GM18520 (cell line): ENCODE measurements at regions not wholly inside any gene's neighbourhood (a gene's known extent, or its start where the extent isn't known, plus 50 kb on each side); places are given as distances from the start of the nearest gene placed in this dataset.

Experiments used
- ATAC-seq: cut with Tn5 transposase; IDR thresholded peaks from one replicate; pipeline ENCODE4 v1.9.1; 2021; ENCODE audit not compliant: unreplicated experiment

DNA sequence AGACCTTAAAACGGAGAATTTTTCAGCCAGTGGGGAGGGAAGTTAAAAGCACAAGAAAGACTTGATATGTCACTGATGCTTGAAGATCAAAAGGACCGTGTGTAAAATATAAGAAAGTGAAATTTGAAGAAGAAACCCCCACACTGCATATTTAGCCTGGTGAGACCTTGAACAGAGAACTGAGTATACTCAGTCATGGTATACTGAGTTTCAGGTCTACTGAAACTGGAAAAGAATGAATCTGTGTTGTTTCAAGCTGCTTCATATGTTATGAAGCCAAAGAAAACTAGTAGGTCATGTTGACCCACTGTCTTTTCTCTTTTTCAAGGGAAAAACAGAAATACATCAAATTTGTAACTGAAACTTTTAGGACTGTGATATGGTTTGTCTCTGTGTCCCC, 443.8 kb upstream of the GJE1 start:
- no peak for ATAC-seq

DNA sequence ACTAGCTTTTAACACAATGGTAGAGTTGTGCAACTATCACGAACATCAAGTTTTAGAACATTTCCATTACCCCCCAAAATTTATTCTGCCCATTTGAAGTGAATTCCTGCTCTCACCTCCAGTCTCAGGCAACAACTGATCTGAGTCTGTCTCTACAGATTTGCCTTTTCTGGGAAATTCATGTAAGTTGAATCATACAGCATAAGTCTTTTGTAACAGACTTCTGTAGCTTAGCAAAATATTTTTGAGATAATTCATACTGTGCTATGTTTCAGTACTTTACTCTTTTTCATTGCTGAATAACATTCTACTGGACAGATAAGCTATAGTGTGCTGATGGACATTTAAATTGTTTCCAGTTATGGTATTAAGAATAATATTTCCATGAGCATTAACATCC, 447.3 kb upstream of the GJE1 start:
- no peak for ATAC-seq

DNA sequence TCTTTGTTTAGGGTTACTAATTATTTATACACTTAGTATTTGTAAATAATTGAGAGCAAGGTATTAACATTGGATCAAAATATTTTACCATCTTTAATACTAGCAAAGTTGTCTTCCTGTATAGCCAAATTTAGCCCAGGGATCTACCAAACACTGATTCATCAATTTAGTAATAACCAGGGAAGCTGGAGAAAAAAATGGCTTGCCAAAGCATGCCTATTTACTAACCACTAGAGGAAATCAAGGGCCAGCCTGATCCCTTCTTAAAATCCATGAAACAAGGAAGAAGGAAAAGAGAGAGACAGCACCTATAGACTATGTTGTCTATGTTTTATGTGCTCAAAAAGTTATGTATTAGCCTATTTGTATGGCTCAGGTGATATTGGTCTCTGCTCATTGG, 450.3 kb upstream of the GJE1 start:
- no peak for ATAC-seq

DNA sequence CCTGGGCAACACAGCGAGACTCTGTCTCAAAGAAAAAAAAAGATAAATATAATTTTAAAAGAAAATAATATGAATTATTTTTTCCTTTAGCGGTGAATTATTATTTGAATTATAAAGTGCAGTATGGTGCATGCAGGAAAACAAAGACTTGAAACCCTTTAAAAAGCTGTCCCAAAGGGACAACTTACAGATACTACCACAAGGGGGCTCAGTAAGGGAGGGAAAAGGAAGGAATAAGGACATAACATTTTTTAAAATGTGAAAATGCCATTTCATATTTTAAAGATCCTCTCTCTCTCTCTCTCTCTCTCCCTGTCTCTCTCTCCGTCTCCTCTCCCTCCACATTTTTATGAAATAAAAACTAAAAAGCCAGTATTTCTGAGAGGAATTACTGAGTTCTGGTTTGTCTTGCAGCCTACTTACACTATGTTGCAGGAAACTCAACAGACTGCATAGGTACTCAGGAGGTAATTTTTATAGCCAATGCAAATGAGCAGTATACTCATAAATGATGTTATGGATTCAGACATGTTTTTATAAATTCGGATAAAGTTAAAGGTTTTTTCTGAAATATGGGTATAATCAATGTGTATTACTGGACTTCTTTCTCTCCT, 455.0 kb upstream of the GJE1 start:
- no peak for ATAC-seq

DNA sequence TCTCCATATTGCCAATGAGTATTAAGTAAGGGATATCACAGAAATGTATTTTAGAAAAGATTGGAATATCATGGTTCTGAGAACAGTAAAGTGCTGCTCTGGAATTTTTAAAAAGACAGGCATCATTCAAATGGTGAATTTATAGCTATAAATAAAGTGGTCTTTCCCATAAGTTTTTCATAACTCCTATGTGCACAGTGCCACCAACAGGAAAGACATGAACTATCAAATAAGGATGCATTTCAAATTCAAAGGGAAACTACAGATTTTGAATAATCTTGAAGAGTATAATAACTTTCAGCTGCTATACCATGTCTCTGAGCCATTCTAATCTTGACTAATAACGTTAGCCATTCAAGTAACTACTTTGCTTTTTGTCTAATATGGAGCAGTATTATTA, 456.8 kb upstream of the GJE1 start:
- no peak for ATAC-seq

DNA sequence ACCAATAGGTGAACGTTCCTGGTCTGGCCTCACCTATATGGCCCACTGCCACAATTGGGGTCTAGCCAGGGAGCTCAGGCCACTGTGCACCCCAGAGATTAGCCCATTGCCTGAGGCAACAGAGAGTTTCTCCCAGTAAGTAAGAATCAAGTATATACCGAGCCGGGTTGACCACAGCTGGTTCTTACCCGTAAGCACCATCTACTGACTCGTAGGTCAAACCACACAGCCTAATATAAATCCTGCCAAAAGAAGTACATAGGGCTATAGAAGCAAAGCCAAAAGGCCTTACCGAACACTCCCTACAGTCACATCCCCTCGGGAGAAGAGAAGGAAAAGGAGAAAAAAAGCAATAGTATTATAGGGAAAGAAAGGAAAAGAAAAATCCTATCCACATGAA, 463.6 kb upstream of the GJE1 start:
- ATAC-seq: no peak

DNA sequence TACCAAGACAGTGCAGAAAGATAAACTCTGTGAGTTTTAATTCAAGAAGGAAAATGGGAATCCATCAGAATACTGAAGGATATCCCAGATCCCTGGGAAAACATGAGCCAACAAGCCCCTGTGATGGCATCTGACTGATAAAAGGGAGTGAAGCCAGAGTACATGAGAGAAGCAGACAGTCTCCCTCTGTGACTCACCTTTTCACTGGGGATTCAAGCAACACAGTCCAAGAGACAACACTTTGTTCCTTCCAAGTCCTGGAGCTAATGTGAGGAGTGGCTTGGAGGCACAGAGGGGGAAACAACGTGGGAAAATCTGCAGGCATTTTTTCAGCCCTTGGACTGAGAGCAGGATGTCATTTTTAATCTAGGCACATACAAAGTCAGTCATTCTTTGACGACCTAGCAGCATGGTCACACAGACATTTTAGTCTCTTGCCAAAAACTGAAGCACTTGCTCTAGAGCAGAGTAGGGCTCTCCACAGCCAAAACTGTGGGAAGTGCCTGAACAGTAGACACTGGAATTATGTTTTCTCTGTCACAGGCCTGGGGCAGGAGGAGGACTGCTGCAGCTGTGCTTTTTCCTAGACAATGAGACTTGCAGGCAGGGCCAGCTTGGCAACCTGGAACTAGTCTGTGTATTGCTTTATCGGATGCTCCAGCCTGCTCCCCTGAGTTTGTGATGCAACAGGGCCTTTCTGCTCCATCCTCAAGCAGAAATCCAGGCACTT, 465.0 kb upstream of the GJE1 start:
- no peak for ATAC-seq

DNA sequence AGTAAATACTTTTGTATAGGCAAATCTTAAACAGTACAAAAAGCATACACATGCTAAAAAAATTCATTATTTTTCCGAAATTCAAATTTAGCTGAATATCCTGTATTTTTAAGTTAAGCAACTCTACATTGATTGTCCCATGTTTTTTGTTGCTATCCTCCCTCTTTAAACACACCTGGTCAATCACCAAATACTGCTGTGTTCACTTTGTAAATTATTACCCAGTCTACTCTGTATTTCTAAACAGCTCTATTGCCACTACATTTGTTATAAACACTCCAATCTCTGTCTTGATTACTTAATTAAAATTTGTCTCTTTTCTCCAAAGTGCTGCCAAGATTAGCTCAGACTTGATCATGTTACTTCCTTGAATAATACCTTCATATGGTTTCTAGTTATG, 466.5 kb upstream of the GJE1 start:
- no peak for ATAC-seq

DNA sequence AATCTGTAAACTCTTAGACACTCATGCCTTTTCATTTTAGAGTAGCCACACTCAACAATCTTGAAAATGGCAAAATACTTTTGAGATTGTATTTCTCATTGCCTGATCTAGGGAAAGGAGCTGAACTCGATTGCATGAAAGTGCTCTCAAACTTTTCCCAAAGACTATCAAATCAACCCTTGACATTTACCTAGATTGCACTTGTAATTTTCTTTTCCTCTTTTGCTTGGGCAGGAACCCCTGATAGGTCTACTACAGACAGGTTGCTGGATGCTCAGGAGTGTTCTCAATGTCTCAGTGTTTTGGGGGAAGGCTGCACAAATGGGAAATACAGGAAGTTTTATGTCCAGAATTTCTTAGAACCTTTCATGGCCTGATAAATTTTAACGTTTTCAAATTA, 468.0 kb upstream of the GJE1 start:
- ATAC-seq: no peak

DNA sequence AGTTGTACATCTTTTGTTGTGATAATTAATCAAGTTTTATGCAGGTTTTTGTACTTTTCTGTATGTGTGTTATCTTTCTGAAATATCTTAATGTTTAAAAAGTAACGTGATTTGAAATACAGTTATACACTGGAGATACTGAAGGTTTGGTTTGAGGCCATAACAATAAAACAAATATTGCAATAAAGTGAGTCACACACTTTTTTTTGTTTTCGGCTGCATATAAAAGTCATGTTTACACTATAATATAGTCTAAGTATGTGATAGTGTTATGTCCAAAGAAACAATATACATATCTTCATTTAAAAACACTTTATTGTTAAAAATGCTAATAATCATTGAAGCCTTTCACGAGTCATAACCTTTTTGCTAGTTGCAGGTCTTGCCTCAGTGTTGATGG, 473.1 kb upstream of the GJE1 start:
- ATAC-seq: no peak

DNA sequence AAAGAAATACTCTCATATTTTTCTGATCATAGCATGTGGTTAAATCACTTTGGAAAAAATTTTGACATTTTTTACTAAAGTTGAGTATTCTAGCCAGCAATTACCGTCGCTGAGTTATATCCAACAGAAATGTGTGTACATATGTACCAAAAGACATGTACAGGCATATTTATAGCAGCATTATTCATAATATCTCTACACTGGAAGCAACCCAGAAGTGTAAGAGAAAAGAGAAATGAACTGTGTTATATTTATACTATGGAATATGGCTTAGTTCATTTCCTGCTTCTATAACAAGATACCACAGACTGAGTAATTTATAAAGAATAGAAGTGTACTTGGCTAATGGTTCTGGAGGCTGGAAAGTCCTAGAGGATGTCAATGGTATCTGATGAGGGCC, 474.0 kb upstream of the GJE1 start:
- ATAC-seq: no peak

DNA sequence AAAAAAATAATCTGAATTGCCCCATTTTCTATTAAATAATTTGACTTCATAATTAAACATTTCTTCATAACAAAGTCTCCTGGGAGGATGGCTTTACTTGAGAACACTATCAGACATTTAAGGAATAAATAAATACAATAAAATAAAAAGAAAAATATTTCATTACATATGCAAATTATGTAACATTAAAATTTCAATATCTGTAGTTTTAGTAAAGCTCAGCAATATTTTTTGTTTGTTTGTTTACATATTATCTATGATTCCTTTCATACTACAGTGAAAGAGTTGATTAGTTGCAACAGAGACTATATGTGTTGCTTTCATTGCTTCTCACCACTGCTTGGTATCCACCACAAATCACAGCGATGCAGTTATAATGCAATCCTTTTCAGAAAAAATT, 474.9 kb upstream of the GJE1 start:
- no peak for ATAC-seq

DNA sequence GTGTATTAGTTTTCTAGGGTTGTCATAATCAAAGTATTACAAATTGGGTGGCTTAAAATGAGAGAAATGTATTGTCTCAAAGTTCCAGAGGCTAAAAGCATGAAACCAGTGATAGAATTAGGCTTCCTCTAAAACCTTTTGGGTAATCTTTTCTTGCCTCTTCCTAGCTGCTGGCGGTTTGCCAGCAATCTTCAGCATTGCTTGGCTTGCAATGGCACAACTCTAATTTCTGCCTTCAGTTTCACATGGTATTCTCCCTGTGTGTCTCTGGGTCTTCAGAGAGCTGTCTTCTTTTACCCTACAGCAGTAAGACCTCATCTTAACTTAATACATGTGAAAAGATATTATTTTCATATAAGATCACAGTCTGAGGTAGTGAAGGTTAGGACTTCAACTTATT, 479.1 kb upstream of the GJE1 start:
- ATAC-seq: no peak

DNA sequence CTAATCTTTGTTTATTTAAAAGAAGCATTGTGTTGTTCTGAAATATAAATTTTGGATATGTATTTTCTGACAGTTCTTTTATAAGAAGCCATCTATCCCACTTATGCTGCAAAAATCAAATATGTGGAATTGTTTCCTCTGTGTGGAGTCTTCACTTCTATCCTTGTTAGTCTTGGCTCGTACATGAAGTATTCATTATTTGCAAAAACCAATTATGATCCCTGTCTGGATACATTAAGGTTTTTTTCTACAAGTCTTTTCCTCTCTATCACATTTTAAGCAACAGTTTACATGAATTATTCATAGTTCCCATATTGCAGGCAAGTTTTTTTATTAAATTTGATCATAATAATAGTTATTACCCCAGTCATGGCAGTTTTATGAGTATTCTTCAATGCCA, 490.8 kb upstream of the GJE1 start:
- no peak for ATAC-seq

DNA sequence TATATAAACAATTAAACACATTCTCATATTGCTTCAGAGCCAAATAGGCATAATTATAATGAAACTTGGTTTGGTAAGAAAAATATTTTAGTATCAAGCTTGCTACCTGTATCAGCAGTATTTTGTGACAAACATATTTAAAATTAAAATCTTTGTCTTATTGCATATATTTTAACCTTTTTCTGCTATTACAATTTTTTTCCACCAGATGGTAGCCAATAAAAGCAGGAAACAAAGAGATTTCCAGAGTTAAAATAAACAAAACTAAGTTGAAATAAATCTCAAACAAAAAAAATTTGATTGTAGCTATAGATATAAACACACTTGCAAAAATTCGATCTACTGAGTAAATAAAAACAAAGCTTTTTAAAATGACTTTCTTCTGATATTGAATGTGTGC, 491.3 kb upstream of the GJE1 start:
- no peak for ATAC-seq

DNA sequence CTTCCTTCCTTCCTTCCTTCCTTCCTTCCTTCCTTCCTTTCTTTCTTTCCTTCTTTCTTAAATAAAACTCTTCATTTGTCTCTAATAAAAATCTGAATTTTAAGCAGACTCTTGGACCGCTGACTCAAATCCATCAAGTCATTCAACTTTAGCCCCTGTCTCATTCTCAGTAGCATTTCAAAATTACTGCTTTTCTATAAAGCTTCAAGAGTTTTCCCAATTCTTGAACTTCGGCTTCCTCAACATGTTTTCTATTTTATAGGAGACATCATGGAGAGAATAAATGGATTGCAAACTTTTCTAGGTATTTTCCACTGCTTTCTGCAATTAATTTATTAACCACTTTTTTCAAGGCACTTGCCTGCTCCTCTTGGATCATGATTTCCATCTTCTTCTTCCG, 497.1 kb upstream of the GJE1 start:
- no peak for ATAC-seq

DNA sequence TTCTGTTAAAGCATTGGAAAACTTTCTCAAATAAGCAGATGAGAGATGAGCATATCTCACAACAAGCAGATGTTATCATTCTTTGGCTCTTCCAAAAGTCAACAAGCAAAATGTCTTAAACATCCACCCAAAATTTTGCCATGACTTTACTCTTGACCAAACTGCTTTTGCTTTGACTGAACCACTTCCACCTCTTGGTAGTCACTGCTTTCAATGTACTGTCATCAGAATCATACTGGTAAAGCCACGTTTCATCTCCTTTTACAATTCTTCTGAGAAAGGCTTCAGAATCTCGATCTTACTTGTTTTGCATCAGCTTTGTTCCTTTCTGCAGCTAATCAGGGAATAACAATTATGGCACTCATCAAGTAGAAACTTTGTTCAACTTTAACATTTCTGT, 498.5 kb upstream of the GJE1 start:
- ATAC-seq: no peak

DNA sequence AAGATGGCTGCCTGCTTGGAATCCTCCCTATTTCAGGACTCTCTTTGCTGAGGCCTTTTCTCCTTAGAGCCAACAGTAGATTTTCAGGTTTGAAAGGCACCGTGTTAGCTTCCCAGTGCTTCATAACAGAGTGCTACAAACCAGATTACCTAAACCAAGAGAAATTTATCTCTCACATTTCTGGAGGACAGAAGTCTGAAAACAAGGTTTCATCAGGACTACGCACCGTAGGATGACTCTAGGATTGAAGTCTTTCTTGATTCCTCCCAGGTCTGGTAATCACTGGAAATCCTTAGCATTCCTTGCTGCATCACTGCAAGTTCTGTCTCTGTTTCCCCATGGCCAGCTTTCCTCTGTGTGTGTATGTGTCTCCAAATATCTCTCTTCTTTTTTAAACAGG, 508.4 kb upstream of the GJE1 start:
- no peak for ATAC-seq

DNA sequence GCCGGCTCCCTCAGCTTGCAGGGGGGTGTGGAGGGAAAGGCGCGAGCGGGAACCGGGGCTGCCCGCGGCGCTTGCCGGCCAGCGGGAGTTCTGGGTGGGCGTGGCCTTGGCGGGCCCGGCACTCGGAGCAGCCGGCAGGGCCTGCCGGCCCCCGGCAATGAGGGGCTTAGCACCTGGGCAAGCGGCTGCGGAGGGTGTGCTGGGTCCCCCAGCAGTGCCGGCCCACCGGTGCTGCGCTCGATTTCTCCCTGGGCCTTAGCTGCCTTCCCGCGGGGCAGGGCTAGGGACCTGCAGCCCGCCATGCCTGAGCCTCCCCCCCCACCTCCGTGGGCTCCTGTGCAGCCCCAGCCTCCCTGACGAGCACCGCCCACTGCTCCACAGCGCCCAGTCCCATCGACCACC, 514.5 kb upstream of the GJE1 start:
- ATAC-seq: no peak

DNA sequence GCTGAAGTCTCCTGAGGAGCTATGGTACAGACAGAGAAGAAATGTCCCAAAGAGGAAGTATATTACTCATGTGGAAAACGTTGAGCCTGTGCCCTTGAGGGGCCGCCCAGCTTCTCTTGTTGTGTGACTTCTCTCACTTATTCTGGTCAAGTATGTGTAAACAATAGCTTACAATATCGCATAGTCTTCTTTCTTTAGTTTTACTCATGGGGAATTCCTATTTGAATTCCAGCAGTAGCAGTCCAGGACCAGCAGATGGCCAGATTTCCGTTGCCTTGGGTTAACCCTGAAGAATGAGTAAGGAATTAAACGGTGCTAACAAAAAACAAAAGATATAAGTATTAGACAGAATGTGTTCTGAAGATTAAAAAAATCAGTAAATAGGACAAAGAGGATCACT, 522.0 kb upstream of the GJE1 start:
- ATAC-seq: no peak

DNA sequence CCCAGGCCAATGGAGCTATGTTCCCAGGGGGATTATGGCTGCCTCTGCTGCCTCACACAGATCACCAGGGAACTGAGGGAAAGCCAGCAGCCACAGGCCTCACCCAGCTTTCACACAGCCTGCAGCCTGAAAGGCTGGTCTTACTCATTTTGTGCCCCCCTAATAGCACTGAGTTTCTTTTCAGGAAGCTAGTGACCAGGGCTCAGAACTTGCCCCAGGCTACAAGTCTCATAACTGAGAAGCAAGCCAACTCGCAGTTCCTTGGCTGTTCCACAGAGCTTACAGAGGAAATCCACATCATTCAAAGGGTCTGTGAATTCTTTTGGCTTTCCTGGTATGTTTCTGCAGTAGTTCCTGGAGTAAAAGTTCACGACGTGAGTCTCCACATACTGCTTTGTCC, 524.8 kb upstream of the GJE1 start:
- ATAC-seq: no peak

DNA sequence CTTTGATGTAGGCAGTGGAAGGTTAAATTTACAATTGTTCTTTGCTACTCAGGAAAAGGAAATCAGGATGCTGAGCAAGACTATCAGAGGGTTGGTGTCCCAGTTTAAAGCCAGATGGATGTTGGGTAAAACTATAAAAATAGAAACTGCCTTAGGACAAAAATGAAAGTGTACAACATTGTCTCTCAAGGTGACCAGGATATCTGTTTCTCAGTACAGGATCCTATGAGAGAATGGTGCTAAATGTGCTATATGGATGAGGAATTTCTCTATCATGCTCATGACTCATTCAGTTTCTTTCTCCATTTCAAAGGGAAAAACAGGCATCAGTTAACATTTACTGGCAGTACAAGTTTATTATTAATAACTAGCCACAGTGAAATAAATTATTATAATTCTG, 534.2 kb upstream of the GJE1 start:
- ATAC-seq: no peak

DNA sequence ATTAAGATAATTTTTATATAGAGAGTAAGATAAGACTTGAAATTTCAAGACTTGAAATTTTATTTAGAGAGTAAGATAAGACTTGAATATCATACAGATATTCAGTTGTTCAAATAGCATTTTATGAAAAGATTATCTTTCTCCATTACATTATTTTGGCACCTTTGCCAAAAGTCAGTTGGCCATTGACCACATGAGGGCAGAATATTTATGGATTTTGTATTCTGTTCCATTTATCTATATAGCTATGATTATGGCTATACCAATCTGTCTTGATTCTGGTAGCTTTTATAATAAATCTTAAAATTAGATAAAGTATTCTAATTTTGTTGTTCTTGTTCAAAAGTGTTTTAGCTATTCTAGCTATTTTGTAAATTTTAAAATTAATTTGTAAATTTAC, 537.9 kb upstream of the GJE1 start:
- ATAC-seq: no peak
